Activated CD4-positive, CD25-positive, alpha-beta regulatory T cell treated with anti-CD3 and anti-CD28 coated beads, Interleukin-2, amount 50 U/mL, for 24 hours (primary cell): ENCODE measurements at regions not wholly inside any gene's neighbourhood (a gene's known extent, or its start where the extent isn't known, plus 50 kb on each side); places are given as distances from the start of the nearest gene placed in this dataset.
"Not testable (repeated sequence)": the region's sequence is repeated elsewhere in the genome, so short reads cannot be mapped to it uniquely, and the experiment has no call there.

Experiments used
- ATAC-seq, 2 donors: fragments of 150-1000 bp; cut with Tn5 transposase; one replicate each; pipeline ENCODE4 v1.10.0; 2021; ENCODE audit warnings: mild to moderate bottlenecking in 1 of 2, moderate library complexity in 1 of 2

DNA sequence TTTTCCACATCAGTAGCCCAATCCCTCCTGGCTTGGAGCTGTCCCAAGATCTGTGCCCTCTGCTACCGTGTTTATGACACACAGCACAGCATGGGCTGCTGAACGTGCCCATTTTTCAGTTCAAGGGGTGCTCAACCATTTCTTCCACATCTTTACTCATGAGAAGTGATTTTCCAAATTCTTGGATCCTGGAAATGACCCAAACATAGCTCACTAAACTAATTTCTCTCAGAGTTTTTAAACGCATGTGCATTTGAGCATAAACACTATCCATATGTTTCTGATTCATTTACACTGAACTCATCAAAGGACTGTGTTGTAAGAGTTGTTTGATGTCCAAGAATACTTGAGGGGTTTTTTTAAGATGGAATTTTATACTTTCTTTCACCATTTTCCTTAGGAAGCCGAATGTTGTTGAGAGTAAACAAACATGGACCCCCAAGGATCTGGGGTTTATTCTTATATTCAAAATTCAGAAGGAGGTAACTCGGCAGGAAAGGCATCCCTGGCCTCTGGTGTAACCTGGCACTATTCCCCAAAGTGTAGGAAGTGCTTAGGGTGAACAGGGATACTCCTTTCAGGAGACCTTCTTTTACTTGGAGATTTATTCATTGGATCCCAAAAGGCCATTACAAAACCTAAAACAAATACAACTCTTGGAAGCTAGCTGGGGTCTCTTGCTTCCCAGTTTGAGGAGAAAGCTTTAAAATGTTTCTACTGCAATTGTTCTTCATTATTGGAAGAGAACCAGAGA is 215.0 kb downstream of the BMP4 start:
- ATAC-seq = no peak

DNA sequence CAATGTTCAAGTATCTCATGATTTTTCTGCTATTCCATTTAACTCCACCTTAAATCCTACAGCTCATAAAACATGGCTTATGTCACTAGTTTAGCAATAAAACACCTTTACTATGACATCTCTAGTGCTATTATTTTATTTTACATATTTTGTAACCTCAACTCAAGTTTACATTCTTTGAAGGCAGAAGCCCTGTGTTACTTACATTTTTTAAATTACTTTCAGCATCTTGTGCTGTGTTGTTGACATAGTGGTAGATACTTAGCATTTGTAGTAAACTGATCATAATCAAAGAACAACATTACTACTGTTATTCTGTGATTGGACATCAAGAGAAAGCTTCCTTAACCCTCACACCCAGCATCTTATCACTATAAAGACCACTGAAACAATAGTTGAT is 216.1 kb downstream of the BMP4 start:
- ATAC-seq = no peak

DNA sequence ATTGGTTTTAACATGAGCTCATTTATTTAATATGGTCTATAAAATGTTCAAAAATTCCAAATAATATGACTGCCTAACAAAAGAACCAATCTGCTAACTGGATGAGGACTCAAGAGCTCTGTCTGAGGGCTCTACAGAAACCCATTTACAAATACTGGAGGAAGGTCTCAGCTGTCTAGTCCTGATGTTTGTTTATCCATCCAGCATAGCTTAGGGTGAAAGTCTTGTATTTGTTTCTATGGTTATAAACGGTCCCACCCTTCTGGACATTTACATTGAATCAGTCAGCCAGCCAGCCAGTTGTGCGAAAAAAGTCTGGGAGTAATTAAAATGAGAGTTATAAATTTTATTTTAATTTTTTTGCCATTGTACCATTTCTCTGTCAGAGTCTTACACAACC is 220.7 kb downstream of the BMP4 start:
- no peak for ATAC-seq

DNA sequence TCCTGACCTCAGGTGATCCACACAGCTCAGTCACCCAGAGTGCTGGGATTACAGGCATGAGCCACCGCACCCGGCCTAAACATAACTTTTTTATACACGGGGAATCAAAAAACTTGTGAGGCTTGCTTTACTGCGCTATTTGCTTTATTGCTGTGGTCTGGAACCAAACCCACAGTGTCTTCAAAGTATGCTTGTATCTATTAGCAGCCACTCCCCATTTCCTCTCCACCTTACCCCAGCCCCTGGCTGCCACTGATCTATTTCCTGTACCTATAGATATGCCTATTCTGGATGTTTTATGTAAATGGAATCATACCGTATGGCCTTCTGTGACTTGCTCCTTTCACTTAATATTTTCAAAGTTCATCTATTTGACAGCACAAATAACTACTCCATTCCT is 233.4 kb downstream of the BMP4 start:
- no peak for ATAC-seq

DNA sequence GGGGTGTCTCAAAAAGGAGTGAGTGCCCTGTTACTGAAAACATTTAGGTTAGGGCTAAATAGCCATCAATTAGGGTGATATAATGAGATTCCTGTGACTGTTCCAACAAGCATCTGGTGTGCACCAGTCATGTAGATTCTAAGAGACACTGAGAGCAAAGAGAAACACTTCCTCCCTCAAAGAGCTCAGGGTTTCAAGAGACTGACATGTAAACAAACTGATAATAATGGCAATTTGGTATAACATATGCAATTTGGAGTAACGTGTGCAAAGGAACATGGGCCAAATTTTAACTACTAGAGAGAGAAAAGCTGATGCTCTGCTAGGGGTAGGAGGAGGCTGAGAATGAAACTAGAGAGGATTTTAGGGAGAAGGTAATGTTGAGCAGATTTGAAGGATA is 237.1 kb downstream of the BMP4 start:
- no peak for ATAC-seq

DNA sequence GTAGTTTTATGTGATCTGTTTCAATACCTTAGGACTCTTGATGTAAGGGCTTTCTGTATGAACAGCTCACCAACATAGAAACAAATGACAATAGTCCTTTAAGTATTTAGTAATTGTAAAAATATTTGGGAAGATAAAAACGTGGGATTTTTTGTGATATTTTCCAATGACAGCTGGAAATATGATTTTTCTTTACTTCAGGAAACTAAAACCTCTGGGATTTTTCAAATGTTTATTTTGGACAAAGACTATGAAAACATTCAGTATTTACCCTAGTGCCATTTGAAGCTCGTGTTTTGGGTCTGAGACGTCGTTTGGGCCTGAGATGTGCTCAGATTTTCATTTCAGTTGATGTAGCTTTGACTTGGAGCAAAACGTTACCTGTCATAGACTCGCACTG is 240.0 kb downstream of the BMP4 start:
- ATAC-seq = no peak

DNA sequence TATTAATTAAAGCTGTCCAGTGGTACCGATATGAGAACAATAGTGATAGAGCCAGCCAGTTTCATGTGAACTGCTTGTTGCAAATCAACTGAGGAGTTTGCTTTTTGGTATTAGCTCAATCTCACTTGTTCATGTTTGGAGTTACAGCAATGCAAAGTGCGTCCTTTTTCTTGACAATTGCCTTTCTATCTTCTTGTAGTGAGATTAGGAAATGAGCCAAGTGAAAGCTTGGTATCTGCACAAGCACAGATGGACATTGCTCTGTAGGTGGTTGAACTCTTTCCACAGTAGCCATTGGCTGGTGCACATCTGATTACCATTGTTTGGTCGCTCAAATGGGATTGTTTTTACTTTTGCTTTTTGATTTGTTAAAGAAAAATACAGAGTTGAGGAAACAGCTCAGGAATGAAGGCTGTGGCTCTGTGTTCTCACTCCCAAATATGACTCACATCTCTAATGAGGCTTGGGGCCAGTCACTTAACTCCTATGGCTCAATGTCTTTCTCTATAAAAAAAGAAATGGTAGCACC is 241.4 kb downstream of the BMP4 start:
- no peak for ATAC-seq

DNA sequence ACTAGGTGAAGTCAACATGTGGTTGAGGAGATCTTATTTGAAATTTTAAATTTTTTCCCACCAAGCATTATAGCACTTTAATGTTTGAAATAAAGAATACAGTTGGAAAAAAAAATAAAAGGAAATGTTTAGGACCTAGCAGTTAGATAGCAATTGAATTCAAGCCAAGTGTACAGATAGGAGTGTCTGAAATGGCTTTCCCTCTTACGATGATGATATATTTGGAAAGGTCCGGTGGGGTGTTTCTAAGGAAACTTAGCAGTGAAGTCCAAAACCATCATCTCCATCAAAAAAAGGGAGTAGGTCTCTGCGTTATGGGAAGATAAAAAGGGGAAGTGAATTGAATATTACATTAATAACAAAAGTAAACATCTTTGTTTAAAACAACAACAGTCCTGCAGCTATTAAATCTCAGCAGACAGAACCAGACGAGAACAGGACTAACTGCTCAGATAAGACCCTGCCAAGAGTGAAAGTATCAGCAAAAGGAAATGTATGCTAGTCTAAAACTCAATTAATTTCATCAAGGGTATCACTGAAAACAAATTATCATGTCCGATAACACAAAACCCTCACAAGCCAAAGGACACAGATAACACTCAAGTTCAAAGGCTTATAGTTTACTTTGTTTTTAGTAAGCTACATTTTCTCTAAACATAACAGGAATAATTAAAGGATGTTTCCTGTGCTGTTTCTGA is 242.0 kb downstream of the BMP4 start:
- ATAC-seq = no peak

DNA sequence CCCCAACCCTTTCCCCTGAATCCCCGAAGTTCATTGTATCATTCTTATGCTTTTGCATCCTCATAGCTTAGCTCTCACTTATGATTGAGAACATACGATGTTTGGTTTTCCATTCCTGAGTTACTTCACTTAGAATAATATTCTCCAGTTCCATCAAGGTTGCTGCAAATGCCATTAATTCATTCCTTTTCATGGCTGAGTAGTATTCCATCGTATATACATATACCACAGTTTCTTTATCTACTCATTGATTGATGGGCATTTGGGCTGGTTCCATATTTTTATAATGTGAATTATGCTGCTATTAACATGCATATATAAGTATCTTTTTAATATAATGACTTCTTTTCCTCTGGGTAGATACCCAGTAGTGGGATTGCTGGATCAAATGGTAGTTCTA is 243.7 kb downstream of the BMP4 start:
- not testable (repeated sequence) for ATAC-seq

DNA sequence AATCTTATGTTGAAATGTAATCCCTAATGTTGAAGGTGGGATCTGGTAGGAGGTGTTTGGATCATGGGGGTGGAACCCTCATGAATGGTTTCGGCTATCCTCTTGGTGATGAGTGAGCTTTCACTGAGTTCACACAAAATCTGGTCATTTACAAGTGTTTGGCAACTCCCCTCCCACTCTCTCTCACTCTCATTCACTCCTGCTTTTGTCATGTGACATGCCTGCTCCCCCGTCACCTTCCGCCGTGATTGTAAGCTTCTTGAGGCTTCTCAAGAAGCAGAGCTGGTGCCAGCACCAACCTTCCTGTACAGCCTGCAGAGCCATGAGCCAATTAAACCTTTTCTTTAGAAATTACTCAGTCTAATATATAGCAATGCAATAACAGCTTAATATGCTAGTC is 245.4 kb downstream of the BMP4 start:
- no peak for ATAC-seq

DNA sequence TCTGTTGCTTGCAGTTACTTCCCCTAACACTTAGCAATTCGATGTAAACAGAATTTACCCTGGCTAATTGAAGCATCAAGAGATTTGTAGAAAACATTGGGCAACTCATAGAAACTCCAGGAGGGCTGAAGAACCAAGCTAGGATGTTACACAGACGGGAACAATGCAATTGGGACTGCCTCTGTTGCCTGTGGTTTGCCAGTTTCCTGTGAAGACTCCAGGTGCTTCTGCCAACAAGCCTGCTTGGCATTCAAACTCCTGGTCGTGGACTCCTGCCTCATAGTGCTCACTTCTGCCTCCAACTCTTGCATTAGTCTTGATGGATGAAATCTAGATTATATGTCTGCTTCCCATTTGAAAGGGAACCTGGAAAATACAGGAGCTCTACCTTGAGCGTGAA is 246.0 kb downstream of the BMP4 start:
- no peak for ATAC-seq

DNA sequence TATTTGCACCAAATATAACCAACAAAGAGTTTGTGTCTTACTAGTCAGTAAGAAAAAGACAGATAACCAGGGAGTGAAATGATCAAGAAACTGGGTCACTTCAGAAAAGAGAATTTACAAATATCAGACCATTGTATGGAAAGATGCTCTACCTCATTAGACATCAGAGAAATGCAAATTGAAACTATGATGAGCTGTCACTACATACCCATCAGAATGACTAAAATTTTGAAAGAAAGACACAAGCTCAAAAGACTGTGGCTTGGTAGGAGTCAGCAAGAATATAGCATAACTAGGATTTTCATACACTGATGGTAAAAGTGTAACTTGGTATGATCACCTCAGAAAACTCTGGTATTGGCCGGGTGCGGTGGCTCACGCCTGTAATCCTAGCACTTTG is 247.2 kb downstream of the BMP4 start:
- ATAC-seq = no peak

DNA sequence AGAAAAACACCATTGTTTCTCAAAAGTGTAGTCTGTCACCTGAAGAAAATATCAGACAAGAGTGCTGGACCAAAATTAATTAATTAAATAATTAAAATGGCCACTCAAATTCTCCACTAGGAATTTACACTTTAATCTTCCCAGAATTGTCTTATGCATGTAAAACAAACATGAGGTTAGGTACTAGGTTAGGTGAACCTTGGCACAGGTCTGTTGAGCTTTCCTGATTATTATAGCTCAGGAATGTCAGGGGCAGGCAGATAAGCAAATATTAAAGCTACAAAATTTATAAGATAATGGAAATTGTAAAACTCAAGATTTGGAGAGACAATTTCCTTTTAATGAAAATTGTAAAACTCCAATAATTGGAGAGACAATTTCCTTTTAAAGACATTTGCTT is 253.2 kb downstream of the BMP4 start:
- no peak for ATAC-seq

DNA sequence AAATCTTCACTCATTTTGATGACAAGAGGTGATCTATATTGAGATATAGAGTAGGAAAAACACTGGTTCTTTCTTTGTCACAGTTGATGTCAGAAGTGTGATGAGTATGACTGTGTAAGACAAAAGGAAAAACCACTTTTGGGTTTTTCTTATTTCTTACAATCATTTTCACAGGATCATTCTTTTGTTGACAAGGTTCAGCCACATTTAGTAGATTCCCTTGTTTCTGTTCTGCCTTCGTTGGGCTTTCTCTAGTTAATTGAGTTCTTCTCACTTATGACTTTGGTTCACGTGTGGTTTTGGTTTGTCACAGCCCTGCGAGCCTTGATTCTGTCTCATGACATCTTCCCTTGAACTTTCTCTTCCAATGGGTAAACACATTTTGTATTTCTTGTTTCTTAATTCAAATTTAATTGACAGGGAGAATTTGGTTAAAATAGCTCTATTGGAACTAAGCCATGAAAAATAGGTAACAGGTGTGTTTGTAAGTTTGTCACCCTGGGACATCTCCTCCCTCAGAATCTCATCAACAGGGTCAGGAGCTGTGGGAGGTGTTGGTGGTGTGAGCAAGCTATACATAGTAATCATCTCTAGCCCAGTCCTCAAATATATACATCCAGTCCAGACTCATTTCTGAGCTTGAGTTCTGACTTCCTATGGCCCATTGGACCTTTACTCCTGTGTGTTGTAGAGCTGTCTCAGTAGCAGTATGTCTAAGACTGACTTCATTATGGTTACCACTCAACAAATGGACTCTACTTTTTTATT is 255.3 kb downstream of the BMP4 start:
- ATAC-seq = no peak

DNA sequence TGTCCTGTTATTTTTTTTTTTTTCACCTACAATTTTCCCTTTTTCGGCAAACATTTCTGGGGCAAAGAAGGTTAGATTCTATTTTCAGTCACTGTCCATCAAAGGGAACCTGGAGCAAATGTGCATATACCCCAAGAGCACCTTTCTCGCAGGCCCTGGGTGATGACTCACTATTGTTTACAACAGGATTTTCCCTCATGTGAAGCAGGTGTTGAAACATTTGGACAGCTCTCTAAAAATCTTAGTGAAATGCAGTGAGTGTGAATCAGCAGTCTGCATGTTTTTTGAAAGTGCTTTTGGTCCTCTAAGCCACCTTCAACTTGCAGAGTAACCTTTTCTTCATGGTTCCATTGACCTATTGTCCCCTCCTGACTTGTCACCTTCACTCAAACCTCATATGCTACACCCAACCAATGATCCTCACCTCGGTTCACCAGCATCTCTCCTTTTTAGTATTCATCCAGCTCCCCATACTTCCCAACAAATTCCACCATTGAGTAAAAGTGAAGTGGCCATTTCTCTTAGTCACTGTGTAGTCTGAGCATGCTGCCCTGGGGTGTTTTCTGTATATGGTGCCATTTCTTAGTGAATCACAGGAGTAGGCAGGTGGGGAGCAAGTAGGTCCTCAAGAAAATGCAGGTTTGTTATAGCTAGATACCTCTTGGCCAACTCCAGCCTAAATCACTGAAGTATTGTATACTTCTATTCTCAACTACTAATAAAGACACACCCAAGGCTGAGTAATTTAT is 260.2 kb downstream of the BMP4 start:
- no peak for ATAC-seq

DNA sequence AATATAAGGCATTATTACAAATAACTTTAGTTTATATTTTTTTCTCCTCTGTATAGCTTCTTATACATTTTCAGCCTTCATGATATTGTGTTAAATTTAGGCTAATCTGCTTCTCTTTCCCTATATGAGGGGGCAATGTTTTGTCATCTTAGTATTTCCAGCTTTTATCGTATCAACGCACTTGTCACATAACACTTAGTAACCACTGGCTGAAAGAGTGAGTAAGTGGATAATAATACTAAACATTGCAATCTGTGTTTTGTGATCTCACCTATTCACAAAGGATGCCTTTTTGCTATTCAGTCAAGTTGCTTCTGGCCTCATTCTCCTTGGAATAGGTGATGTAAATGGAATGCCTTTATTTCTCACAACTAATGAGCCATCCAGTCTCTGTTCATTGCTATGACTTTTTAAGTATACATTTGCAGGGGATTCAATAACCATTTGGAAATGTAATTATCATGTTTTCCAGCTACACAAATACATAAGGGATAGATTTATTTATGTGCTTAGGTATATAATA is 260.9 kb downstream of the BMP4 start:
- ATAC-seq = no peak

DNA sequence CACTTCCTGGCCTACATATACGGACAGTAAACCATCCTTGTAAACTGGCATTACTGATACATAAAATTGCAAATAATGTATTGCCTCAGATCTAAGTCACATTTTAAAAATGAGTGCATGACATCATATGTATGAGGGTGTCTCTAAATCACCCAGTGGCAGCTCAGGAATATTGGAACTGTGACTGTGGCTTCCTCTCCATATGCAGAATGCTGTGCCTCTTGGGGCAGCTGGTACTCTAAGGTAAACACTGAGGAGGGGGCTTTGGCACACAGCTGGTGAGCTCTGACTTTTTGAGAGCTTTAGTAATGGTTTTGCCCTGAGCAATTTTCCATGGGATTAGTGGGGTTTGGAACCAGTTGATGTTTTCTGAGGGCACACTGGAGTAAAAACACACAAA is 263.7 kb downstream of the BMP4 start:
- ATAC-seq = no peak

DNA sequence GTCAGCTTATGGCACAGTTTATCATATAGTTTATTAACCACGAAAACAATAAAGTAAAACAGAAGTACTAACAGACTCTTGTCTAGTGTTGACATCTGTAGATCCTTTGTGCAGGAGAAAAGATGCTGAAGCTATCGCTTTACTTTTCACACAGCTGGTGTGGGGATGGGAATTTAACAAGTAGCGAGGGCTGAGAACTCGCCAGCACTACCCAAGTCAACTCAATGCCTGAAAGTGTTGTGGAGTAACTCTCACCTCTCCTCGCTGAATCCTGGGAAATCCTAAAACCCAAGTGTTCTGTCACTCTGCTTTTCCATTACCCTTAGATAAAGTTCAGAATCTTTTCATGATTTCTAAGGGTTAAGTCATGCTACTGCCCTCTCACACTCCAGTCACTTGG is 264.2 kb downstream of the BMP4 start:
- ATAC-seq = no peak

DNA sequence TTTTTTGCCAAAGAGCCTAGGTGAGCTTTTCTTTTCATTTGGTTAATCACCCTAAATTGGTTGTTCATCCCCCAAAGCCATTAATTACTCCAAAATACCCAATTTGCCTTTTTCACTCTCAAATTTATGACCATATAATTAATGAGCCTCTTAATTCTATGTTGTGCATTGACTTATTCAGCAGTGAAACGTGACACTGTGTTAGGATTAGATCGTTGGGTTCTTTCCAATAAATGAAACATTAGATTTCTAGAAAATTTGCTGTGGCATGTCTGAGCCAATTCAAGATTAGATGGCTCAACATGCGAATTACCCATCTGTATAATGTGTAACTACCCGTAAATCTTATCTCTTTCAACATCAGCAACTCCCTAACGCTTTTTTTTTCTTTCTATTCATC is 273.4 kb downstream of the BMP4 start:
- ATAC-seq = no peak

DNA sequence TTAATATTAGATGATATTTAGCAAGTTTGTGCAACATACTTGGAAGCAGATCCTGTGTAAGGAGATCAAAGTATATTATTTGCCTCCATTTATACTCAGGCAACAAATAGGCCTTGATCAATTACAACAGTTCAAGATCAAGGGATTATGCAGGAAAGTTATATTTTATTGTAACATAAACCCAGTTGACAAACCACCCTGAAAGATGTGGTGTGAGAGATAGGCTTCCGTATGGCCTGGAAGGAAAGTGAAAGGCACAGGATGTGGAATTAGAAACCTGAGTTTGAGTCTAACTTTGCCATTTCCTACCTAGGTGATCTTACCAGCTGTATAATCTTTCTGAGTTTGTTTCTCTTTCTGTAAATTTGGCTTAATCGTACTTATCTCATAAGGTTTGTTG is 284.1 kb downstream of the BMP4 start:
- no peak for ATAC-seq

DNA sequence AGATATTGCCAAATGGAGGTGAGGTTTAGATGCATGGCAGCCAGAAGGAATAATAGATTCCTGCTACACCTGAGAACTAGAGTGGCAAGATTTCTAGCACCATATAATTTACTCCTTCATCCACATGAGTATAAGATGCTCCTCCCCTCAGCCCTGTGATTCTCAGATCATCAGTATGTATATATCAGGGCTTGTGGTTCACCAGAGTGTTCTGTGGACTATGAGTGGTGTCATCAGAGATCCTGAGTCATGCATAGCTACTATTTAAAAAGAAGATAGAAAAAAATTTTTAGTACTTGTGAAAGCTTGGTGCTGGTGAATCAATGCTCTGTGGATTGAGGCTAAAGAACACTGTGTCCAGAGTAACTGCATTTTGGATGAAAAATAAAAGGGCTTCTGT is 285.9 kb downstream of the BMP4 start:
- ATAC-seq = peak in 1 of 2 donors; percentile 38

DNA sequence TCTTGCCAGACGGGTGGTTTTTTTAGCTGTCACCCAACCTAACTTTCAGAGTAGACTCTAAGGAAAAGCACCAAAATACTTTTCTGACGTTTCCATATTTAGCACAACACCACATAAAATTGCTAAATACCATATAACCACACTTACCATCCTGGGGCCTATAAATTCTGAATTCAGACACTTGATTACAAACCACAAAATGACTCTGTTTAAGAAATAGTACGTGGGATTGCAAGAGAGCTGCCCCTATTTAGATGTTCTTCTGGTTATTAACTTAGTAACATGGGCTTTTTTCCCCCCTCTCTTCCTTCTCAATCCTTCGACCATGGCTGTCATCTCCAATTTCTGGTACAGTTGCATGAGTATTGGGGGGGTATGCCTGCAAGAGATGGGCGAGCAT is 287.7 kb downstream of the BMP4 start:
- ATAC-seq = no peak

DNA sequence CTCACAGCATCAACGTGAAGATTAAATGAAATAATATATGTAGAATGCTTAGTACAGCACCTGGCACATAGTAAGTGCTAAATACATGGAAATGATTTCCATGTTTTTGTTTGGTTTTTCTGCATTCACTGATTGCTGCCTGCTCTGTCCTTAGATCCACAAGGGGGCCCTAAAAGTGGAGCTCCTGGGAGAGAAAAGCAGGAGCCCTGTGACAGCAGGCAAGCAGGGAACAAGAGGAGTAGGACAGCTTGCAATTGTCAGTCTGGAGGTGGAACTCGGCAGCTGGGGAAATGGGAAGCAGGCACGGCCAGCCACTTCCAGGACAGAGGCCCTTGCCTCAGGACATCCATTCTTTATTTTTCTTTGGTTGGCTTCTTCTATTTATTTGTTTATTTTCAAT is 292.9 kb downstream of the BMP4 start:
- no peak for ATAC-seq
